Neural progenitor cell (in vitro differentiated cells): ENCODE measurements at regions not wholly inside any gene's neighbourhood (a gene's known extent, or its start where the extent isn't known, plus 50 kb on each side); places are given as distances from the start of the nearest gene placed in this dataset.

Experiments used
- CTCF ChIP-seq: fragments of 200-600 bp; sonication (generic); IDR thresholded peaks from 2 replicates; pipeline ENCODE4 v1.5.1; 2017; ENCODE audit warnings: antibody characterized with exemption, mild to moderate bottlenecking
- EZH2 ChIP-seq: fragments of 200-600 bp; sonication (generic); IDR thresholded peaks from 2 replicates; pipeline ENCODE4 v1.6.1; 2017; ENCODE audit warnings: antibody characterized with exemption, mild to moderate bottlenecking, moderate library complexity

GRCh38 chr2:217060516-217060915 lies 200.7 kb upstream of the TNP1 start:
- TF ChIP-seq CTCF (no peak), EZH2 (no peak)
